Activated gamma-delta T cell treated with anti-CD3 and anti-CD28 coated beads, Interleukin-2, amount 50 U/mL, for 16 hours (primary cell): ENCODE measurements at regions not wholly inside any gene's neighbourhood (a gene's known extent, or its start where the extent isn't known, plus 50 kb on each side); places are given as distances from the start of the nearest gene placed in this dataset.

ENCODE experiments used
- DNase-seq: peaks from one replicate; pipeline ENCODE4 v3.0.0-alpha.2; 2020; ENCODE audit warnings: low read depth

GRCh38 chr7:35501681-35502080 is 193.3 kb downstream of the HERPUD2 start:
- DNase-seq, result no peak

GRCh38 chr7:35499226-35499625 is 195.7 kb downstream of the HERPUD2 start:
- no peak for DNase-seq

- DNase-seq, result no peak
These were observed 196.5 kb downstream of the HERPUD2 start for GRCh38 chr7:35498416-35498815.

GRCh38 chr7:35495844-35496243 is 199.1 kb downstream of the HERPUD2 start:
- DNase-seq, result no peak

- no peak for DNase-seq
These were observed 199.6 kb downstream of the HERPUD2 start for GRCh38 chr7:35495377-35495776.

GRCh38 chr7:35494407-35494806 is 200.5 kb downstream of the HERPUD2 start:
- no peak for DNase-seq

- DNase-seq, result no peak
These were observed 202.3 kb downstream of the HERPUD2 start for GRCh38 chr7:35492451-35493175.

GRCh38 chr7:35491233-35491632 is 203.7 kb downstream of the HERPUD2 start:
- DNase-seq, result no peak

GRCh38 chr7:35487841-35488240 is 207.1 kb downstream of the HERPUD2 start:
- DNase-seq, result no peak

GRCh38 chr7:35487402-35487801 is 207.5 kb downstream of the HERPUD2 start:
- no peak for DNase-seq

- DNase-seq, result no peak
These were observed 209.5 kb downstream of the HERPUD2 start for GRCh38 chr7:35485436-35485835.

- no peak for DNase-seq
These were observed 211.4 kb downstream of the HERPUD2 start for GRCh38 chr7:35483568-35483967.

- no peak for DNase-seq
These were observed 212.7 kb downstream of the HERPUD2 start for GRCh38 chr7:35482231-35482630.

GRCh38 chr7:35480806-35481205 is 214.1 kb downstream of the HERPUD2 start:
- no peak for DNase-seq

- no peak for DNase-seq
These were observed 217.3 kb downstream of the HERPUD2 start for GRCh38 chr7:35477609-35478008.

- DNase-seq, result no peak
These were observed 220.2 kb upstream of the TBX20 start for GRCh38 chr7:35474100-35474499.

- DNase-seq, result no peak
These were observed 214.7 kb upstream of the TBX20 start for GRCh38 chr7:35468606-35469005.

GRCh38 chr7:35467456-35467978 is 213.6 kb upstream of the TBX20 start:
- no peak for DNase-seq

GRCh38 chr7:35465791-35466336 is 212.0 kb upstream of the TBX20 start:
- DNase-seq, result no peak

GRCh38 chr7:35463751-35464150 is 209.9 kb upstream of the TBX20 start:
- DNase-seq, result no peak

GRCh38 chr7:35463176-35463700 is 209.3 kb upstream of the TBX20 start:
- DNase-seq, result no peak

- no peak for DNase-seq
These were observed 200.9 kb upstream of the TBX20 start for GRCh38 chr7:35454575-35455385.
